Liver (tissue), 8 donors: ENCODE measurements at regions not wholly inside any gene's neighbourhood (a gene's known extent, or its start where the extent isn't known, plus 50 kb on each side); places are given as distances from the start of the nearest gene placed in this dataset.

Experiments used
- DNase-seq: peaks from one replicate; pipeline ENCODE4 v3.0.0-alpha.2; 2017; ENCODE audit warnings: low spot score
- H3K27ac ChIP-seq, 2 donors: one replicate each; pipeline ENCODE4 v1.7.0; 2013; ENCODE audit warnings: inconsistent platforms in 2 of 2, low read length in 2 of 2, control low read depth in 1 of 2, low read depth in 1 of 2, mild to moderate bottlenecking in 1 of 2
- H3K27me3 ChIP-seq, 4 donors: one replicate each; pipeline versions ENCODE4 v1.6.1 to v1.7.0; 2013; ENCODE audit warnings: low read length in 3 of 4, inconsistent platforms in 1 of 4, mild to moderate bottlenecking in 1 of 4, moderate library complexity in 1 of 4; ENCODE audit not compliant: control insufficient read depth in 4 of 4, insufficient read depth in 4 of 4
- H3K36me3 ChIP-seq, 4 donors: one replicate each; pipeline versions ENCODE4 v1.6.1 to v1.7.0; 2013; ENCODE audit warnings: low read length in 3 of 4, mild to moderate bottlenecking in 3 of 4, low read depth in 1 of 4, moderate library complexity in 1 of 4; ENCODE audit not compliant: control insufficient read depth in 4 of 4, insufficient read depth in 3 of 4
- H3K4me1 ChIP-seq, 4 donors: one replicate each; pipeline versions ENCODE4 v1.6.1 to v1.7.0; 2013; ENCODE audit warnings: low read length in 3 of 4, mild to moderate bottlenecking in 3 of 4, moderate library complexity in 1 of 4; ENCODE audit not compliant: control insufficient read depth in 4 of 4, insufficient read depth in 4 of 4
- H3K4me3 ChIP-seq, 3 donors: one replicate each; pipeline versions ENCODE4 v1.6.1 to v1.7.0; 2013; ENCODE audit warnings: low read length in 3 of 3, control low read depth in 1 of 3, low read depth in 1 of 3, mild to moderate bottlenecking in 1 of 3
- H3K9ac ChIP-seq, 2 donors: one replicate each; pipeline ENCODE4 v1.7.0; 2013; ENCODE audit warnings: low read length in 2 of 2, mild to moderate bottlenecking in 2 of 2, moderate library complexity in 2 of 2, control low read depth in 1 of 2, low read depth in 1 of 2
- H3K9me3 ChIP-seq, 4 donors: one replicate each; pipeline versions ENCODE4 v1.6.1 to v1.7.0; 2013; ENCODE audit warnings: low read length in 3 of 4; ENCODE audit not compliant: control insufficient read depth in 4 of 4
- EGR1 ChIP-seq, 2 donors: IDR thresholded peaks; 2 replicates each; pipeline ENCODE4 v1.6.1; 2016 to 2018; ENCODE audit warnings: antibody characterized with exemption in 2 of 2, low read depth in 2 of 2
- FOXA1 ChIP-seq: IDR thresholded peaks from 2 replicates; pipeline ENCODE4 v1.6.1; 2016; ENCODE audit warnings: antibody characterized with exemption
- FOXA2 ChIP-seq: IDR thresholded peaks from 2 replicates; pipeline ENCODE4 v1.6.1; 2016; ENCODE audit warnings: antibody characterized with exemption
- GABPA ChIP-seq, 2 donors: IDR thresholded peaks in 1 of 2; conservative IDR thresholded peaks in 1 of 2; 2 replicates each; pipeline ENCODE4 v1.6.1; 2016; ENCODE audit warnings: antibody characterized with exemption in 2 of 2, mild to moderate bottlenecking in 1 of 2, moderate library complexity in 1 of 2
- HNF4A ChIP-seq, 2 donors: conservative IDR thresholded peaks; 2 replicates each; pipeline ENCODE4 v1.6.1; 2016; ENCODE audit warnings: antibody characterized with exemption in 2 of 2, mild to moderate bottlenecking in 2 of 2
- HNF4G ChIP-seq: IDR thresholded peaks from 2 replicates; pipeline ENCODE4 v1.6.1; 2016; ENCODE audit warnings: antibody characterized with exemption
- NR2F2 ChIP-seq: IDR thresholded peaks from 2 replicates; pipeline ENCODE4 v1.6.1; 2016; ENCODE audit warnings: antibody characterized with exemption
- RXRA ChIP-seq, 2 donors: IDR thresholded peaks; 2 replicates each; pipeline ENCODE4 v1.6.1; 2017 to 2018; ENCODE audit warnings: antibody characterized with exemption in 2 of 2, mild to moderate bottlenecking in 1 of 2
- SP1 ChIP-seq: IDR thresholded peaks from 2 replicates; pipeline ENCODE4 v1.6.1; 2018; ENCODE audit warnings: antibody characterized with exemption, mild to moderate bottlenecking
- TAF1 ChIP-seq: conservative IDR thresholded peaks from 2 replicates; pipeline ENCODE4 v1.6.1; 2016; ENCODE audit warnings: antibody characterized with exemption, mild to moderate bottlenecking
- YY1 ChIP-seq: IDR thresholded peaks from 2 replicates; pipeline ENCODE4 v1.6.1; 2016; ENCODE audit warnings: antibody characterized with exemption, mild to moderate bottlenecking
- ZBTB33 ChIP-seq: IDR thresholded peaks from 2 replicates; pipeline ENCODE4 v1.6.1; 2016; ENCODE audit warnings: antibody characterized with exemption
- WGBS: extraction: QIAGEN DNeasy Blood & Tissue Kit; methylation state at CpG from one replicate; pipeline ENCODE4 v1.1.7; 2013; 5-methylcytosine and 5-hydroxymethylcytosine counted together
- TF ChIP-seq, protein P1 (sequence below): fragments of 150-350 bp; IDR thresholded peaks from 2 replicates; pipeline ENCODE4 v1.5.1; 2017; ENCODE audit warnings: improper control_type of control experiment, low read depth, low read length; ENCODE audit not compliant: missing input control
- TF ChIP-seq, protein P2 (sequence below): IDR thresholded peaks from 2 replicates; pipeline ENCODE4 v1.6.1; 2016; ENCODE audit warnings: antibody characterized with exemption
- TF ChIP-seq, protein P3 (sequence below): IDR thresholded peaks from 2 replicates; pipeline ENCODE4 v1.6.1; 2016; ENCODE audit warnings: antibody characterized with exemption, mild to moderate bottlenecking
- donor health status: healthy.
- donor health status: healthy.
- donor health status: healthy.
- donor health status: healthy.
- donor health status: healthy.

- TF ChIP-seq HNF4A (conservative IDR thresholded peaks at IDR 0.05) (no peak), ZBTB33 (no peak), EGR1 (IDR thresholded peaks at IDR 0.05; ENCODE audit: low read depth in 2 of 2) (no peak)
- TF ChIP-seq, protein P1, sequence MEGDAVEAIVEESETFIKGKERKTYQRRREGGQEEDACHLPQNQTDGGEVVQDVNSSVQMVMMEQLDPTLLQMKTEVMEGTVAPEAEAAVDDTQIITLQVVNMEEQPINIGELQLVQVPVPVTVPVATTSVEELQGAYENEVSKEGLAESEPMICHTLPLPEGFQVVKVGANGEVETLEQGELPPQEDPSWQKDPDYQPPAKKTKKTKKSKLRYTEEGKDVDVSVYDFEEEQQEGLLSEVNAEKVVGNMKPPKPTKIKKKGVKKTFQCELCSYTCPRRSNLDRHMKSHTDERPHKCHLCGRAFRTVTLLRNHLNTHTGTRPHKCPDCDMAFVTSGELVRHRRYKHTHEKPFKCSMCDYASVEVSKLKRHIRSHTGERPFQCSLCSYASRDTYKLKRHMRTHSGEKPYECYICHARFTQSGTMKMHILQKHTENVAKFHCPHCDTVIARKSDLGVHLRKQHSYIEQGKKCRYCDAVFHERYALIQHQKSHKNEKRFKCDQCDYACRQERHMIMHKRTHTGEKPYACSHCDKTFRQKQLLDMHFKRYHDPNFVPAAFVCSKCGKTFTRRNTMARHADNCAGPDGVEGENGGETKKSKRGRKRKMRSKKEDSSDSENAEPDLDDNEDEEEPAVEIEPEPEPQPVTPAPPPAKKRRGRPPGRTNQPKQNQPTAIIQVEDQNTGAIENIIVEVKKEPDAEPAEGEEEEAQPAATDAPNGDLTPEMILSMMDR, result no peak
- Histone ChIP-seq H3K4me1 (no peaks in the 10 kb centered on the region), H3K9ac (no peak overlapping the region), H3K4me3 (no peak overlapping the region), H3K36me3 (no peaks in the 10 kb centered on the region), H3K9me3 (peaks cover 0 to 15% (median 1%) of the 10 kb centered on the region in 4 donors), H3K27me3 (no peaks in the 10 kb centered on the region), H3K27ac (no peak overlapping the region)
- no peak for DNase-seq
- WGBS, result 74% methylated on average over 3 of the region's 3 CpGs
Measured at GRCh38 chr9:100865111-100865510, 163.4 kb upstream of the PLPPR1 start.

GRCh38 chr9:100865648-100866047 lies 162.9 kb upstream of the PLPPR1 start:
- no peak for DNase-seq
- no peak for TF ChIP-seq EGR1 (IDR thresholded peaks at IDR 0.05; ENCODE audit: low read depth in 2 of 2)
- TF ChIP-seq SP1, result no peak
- TF ChIP-seq RXRA (IDR thresholded peaks at IDR 0.05), result no peak
- no peak for TF ChIP-seq YY1
- no peak for TF ChIP-seq FOXA1
- no peak for TF ChIP-seq FOXA2
- no peak for TF ChIP-seq HNF4A (conservative IDR thresholded peaks at IDR 0.05)
- Histone ChIP-seq H3K27ac (no peak overlapping the region), H3K27me3 (no peaks in the 10 kb centered on the region), H3K4me3 (no peak overlapping the region), H3K36me3 (no peaks in the 10 kb centered on the region), H3K9ac (no peak overlapping the region), H3K4me1 (no peaks in the 10 kb centered on the region), H3K9me3 (peaks cover 0 to 11% (median 1%) of the 10 kb centered on the region in 4 donors)
- 69% methylated on average over 4 of the region's 4 CpGs for WGBS

DNA sequence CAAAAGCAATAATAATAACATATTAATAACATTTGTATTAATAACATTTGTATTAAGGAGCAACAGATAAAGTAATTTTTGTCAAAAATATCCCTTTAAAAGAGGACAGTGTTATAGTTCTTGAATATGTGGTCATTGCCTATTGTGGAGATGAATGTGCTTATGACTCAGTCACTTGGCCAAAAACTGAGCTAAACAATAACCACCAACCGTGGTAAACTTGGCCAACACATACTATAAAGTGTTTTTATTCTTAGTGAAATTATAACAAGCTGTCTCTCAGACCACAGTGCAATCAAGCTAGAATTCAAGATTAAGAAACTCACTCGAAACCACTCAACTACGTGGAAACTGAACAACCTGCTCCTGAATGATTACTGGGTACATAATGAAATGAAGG lies 159.2 kb upstream of the PLPPR1 start:
- Histone ChIP-seq H3K4me3 (no peak overlapping the region), H3K27me3 (no peaks in the 10 kb centered on the region), H3K9ac (no peak overlapping the region), H3K4me1 (no peaks in the 10 kb centered on the region), H3K27ac (no peak overlapping the region), H3K36me3 (no peaks in the 10 kb centered on the region), H3K9me3 (peaks cover 0 to 3% (median 1%) of the 10 kb centered on the region in 4 donors)
- WGBS, result 73% methylated on average over 3 of the region's 3 CpGs
- no peak for TF ChIP-seq EGR1 (IDR thresholded peaks at IDR 0.05; ENCODE audit: low read depth in 2 of 2)
- no peak for DNase-seq

DNA sequence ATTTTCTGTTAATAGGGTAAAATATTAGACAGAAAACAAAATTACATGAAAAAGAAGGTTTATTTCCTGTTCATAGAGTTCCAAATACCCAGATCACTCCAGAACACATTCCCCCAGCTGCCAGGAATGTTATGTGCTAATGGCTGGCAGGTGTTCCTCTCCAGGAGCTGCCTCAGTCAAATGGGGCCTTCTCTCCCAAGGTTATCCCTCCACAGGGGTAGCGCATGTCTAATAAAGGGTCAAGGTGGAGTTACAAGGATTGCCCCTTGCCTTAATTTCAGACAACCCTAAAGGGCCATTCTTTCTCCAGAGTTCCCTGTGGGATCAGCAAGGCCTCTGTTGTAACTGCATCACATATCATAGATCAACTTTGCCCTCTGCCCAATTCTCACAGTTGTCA lies 148.6 kb upstream of the PLPPR1 start:
- 98% methylated on average over 1 of the region's 1 CpG for WGBS
- Histone ChIP-seq H3K27ac (no peak overlapping the region), H3K4me1 (no peaks in the 10 kb centered on the region), H3K4me3 (no peak overlapping the region), H3K36me3 (no peaks in the 10 kb centered on the region), H3K9ac (no peak overlapping the region), H3K9me3 (no peaks in the 10 kb centered on the region), H3K27me3 (no peaks in the 10 kb centered on the region)
- DNase-seq, result no peak
- TF ChIP-seq HNF4G (no peak), ZBTB33 (no peak), TAF1 (no peak), GABPA (IDR thresholded peaks at IDR 0.05 in 1 of 2, conservative IDR thresholded peaks at IDR 0.05 in 1 of 2) (no peak), NR2F2 (no peak), RXRA (IDR thresholded peaks at IDR 0.05) (no peak)
- TF ChIP-seq, protein P2, sequence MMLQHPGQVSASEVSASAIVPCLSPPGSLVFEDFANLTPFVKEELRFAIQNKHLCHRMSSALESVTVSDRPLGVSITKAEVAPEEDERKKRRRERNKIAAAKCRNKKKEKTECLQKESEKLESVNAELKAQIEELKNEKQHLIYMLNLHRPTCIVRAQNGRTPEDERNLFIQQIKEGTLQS, result no peak
- TF ChIP-seq, protein P3, sequence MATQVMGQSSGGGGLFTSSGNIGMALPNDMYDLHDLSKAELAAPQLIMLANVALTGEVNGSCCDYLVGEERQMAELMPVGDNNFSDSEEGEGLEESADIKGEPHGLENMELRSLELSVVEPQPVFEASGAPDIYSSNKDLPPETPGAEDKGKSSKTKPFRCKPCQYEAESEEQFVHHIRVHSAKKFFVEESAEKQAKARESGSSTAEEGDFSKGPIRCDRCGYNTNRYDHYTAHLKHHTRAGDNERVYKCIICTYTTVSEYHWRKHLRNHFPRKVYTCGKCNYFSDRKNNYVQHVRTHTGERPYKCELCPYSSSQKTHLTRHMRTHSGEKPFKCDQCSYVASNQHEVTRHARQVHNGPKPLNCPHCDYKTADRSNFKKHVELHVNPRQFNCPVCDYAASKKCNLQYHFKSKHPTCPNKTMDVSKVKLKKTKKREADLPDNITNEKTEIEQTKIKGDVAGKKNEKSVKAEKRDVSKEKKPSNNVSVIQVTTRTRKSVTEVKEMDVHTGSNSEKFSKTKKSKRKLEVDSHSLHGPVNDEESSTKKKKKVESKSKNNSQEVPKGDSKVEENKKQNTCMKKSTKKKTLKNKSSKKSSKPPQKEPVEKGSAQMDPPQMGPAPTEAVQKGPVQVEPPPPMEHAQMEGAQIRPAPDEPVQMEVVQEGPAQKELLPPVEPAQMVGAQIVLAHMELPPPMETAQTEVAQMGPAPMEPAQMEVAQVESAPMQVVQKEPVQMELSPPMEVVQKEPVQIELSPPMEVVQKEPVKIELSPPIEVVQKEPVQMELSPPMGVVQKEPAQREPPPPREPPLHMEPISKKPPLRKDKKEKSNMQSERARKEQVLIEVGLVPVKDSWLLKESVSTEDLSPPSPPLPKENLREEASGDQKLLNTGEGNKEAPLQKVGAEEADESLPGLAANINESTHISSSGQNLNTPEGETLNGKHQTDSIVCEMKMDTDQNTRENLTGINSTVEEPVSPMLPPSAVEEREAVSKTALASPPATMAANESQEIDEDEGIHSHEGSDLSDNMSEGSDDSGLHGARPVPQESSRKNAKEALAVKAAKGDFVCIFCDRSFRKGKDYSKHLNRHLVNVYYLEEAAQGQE, result no peak
